NCI-H2196 (cell line): ENCODE measurements at regions not wholly inside any gene's neighbourhood (a gene's known extent, or its start where the extent isn't known, plus 50 kb on each side); places are given as distances from the start of the nearest gene placed in this dataset.

Source experiments
- DNase-seq: peaks from one replicate; lab custom pipeline; 2025; ENCODE audit not compliant: unreplicated experiment; lab: John Stamatoyannopoulos, UW

DNA sequence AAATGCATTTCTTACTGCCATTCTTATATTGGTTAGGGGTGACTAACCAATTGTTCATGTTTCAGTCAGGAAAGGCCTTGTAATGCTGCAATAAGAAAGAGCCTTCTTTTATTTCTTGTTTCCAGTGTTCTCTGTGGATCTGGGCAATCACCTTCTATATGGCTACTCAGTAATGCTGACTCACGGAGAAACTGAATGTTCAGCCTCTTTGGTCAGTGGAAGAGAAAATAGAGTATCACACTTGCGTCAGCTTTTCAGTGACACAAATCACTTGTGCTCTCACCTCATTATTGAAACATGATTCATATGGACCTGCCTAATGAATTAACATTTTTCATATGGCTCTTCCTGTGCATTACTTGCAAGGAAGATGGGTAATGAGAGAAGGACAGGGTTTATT lies 243.9 kb upstream of the POT1 start:
- no peak for DNase-seq

DNA sequence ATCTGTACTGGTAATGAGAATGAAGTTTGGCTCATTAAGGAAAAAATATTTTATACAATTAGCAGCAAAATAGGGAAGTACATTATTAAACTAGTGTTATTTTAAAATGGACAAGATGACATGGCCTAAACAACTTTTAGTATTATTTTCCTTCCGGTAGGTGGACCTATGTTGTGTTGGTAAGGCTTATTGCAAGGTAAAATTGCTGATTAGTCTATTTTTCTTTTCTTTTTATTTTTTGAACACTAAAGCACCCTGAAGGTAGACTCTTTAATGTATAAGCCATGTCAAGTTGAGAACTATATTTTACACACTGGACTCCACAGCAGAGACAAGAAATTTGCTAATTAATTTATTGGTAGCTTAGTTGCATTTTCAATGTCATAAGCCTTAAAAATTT lies 239.5 kb upstream of the POT1 start:
- DNase-seq: no peak

DNA sequence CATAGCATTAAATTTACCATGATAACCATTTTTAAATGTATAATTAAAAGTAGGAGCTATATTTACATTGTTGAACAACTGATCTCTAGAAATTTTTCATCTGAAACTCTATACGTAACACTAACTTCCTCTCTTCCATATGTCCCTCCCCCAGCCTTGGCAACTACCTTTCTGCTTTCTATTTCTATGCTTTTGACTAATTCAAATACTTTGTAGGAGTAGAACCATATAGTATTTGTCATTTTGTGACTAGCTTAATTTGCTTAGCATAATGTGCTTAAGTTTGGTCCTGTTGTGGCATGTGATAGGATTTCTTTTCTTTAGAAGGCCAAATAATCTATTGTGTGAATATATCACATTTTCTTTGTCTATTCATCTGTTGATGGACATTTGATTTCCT lies 225.3 kb upstream of the POT1 start:
- DNase-seq: no peak

DNA sequence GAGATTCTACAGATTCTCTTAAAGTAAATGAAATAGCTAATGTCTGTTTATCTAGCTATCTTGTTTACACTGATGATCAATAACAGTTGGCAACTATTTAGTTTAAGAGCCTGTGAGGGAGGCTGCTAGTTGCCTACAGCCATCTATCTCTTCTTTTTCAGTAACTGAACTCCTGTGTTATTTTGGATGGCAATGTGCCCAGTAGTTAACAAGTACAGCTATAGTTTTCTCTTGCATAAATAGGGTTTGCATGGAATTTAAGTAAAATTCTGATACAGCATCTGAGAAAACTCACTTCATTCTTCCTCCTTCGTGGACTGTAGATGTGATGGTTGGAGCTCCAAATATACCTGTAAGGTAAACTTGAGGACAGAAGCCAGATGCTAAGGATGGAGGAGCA lies 219.5 kb upstream of the POT1 start:
- DNase-seq: no peak

DNA sequence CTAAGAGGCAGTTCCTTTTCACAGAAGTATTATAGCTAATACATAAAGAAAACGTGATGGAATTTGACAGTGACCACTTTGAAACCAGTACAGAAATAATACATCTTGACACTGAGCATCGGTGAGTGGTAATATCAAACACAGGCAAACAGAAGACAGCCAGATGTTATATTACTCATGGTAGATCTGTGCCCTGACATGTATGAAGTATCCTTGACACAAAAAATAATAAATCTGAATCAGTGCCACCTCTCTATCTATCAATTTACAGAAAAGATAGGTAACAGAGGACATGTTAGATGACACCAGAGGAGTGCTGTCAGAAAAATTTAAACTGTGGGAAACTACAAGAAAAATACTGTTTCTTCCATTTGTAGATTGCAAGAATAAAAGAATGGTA lies 217.4 kb upstream of the POT1 start:
- no peak for DNase-seq

DNA sequence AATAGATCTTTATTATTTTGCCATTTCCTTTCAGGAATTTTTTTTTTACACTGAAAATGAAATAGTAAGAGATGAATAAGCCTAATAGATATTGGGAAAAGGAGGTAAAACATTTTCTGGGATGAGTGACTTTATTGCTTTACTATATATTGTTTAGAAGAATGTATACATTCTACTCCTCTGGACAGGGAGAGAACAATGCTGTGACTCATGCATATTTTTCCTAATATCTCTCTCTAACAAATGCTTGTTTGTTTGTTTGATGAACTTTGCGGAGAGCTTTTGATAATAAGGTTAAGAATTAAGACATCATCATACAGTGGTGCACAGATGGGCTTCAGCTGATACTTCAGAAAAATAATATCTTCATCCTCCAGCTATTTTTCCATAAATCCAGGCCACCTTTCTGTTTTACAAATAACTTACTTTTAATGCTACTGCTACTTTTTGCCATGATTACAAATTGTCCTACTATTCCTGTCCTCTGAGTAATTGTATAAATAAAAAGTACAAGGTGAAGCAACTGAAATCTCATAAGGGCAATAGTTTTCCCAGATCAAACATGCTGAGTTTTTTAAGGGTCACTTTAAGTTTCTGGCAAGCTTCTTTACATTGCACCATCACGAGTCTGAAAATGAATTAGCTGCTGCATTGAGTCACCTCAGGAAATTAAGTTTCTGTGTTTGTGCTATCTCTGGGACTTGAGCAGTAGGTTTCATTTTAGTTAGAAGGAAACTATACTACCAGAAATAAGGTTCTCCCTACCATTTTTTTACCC lies 207.3 kb upstream of the POT1 start:
- no peak for DNase-seq

DNA sequence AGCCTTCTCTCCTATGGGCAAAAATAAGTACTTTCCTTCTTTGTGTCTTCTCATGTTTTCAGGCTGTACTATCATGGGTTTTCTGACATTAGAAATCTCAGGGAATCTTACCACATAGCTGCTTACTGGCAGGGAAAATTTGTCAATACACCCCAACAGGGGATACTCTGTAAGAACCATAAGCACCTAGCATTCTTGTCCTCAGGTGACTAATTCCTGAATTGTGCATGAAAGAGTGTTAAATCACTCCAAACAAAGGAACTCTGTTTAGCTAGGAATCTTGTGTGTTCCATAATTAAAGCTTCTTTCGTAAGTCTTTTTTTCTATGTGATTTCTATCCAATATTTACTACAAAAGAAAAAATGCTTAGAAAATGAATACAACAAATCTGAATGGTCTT lies 206.7 kb upstream of the POT1 start:
- DNase-seq: no peak

DNA sequence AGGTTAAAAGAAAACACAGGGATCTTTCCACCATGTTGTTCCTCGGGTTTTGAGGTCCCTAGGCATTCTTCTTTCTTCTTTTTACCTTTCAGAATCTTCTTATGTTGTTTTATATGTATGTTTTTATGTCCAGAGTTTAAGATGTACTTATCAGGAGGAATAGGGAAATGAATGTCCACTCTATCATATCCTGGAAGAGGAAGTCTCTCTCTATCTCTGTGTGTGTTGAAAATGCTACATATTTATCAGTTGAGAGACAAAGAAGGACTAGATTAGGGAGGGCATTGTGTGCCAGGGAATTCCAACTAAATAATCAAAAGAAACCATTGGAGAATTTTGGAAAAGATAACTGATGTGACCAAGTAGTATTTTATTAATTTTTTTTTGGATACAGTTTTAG lies 200.5 kb upstream of the POT1 start:
- no peak for DNase-seq

DNA sequence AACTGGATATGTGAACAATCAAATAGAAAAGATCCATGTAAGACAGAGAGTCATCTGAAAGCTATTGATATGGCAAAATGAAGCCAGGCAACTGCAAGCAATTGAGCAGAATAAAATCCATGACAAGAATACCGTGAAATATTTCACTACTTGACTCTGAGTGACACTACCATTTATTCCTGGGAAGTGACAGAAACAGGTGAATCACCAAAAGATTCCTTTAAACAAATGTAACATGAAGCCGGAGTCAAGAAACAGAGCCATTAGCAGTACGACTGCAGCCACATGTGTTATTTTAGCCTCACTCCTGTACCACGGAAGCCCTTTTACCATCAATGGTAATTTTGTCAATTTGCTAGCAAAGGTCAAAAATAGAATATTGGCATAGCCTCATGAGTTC lies 197.7 kb upstream of the POT1 start:
- no peak for DNase-seq

DNA sequence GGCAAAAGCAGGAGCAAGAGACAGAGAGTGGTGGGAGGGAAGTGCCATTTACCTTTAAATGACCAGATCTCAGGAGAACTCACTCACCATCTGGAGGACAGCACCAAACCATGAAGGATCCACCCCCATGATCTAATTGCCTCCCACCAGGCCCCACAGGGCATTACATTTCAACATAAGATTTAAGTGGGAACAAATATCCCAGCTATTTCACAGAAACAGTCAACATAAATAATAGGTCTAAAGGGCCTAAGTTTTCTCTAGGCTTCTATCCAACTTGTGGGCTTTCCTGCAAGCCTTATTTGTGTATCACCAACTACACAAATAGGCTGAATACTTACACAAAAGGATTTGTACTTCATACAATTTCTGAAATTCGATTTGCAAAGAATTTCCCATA lies 196.8 kb upstream of the POT1 start:
- no peak for DNase-seq

DNA sequence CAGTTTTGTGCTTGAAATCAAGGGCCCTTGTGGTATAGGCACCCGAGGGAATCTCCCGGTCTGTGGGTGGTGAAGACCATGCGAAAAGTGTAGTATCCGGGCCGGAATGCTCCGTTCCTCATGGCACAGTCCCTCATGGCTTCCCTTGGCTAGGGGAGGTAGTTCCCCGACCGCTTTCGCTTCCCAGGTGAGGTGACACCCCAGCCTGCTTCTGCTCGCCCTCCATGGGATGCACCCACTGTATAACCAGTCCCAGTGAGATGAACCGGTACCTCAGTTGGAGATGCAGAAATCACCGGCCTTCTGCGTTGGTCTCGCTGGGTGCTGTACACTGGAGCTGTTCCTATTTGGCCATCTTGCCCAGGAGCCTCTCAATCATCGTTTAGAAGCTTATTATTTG lies 195.7 kb upstream of the POT1 start:
- no peak for DNase-seq

DNA sequence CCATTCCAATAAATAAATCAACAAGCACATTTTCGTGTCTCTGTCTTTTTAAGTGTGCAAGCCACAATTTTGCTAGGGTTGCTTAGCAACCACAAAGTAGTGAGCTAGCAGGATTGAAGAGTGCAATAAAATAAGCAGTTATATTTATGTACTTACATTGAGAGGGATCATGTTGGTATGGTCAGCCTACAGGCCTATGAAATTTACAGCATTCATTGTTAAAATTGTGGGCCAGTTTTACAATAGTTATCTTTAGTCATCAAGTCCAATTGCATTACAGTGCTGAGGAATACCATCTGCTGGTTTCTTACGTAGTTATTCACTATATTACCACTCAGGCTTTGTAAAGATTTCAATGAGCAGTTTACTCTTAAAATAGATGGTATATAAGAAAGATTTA lies 192.5 kb upstream of the POT1 start:
- DNase-seq: no peak

DNA sequence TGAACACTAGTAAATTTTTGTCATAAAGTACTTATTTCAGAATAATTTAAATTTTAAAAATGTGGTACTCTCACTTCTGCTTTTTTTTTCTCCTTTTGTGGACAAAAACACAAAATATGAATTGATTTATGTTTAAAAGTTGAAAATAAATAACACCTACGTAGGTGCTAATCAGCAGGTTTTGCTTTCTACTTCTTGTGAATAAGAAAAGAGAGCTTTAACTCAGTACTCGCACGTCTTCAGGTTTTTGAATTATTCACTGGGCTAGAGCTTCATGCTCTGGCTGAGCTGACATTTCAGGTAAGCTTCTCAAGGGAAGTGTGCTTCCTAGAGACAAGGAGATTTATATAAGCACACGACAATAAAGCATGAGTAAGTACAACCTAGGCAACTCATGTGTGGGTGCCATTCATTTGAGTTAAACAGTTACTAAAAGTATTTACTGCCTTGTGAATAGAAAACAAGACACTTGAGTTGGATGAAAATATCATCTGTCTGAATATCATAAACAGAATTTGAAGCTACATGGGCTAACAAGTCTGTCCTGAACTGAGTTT lies 190.0 kb upstream of the POT1 start:
- DNase-seq: no peak

DNA sequence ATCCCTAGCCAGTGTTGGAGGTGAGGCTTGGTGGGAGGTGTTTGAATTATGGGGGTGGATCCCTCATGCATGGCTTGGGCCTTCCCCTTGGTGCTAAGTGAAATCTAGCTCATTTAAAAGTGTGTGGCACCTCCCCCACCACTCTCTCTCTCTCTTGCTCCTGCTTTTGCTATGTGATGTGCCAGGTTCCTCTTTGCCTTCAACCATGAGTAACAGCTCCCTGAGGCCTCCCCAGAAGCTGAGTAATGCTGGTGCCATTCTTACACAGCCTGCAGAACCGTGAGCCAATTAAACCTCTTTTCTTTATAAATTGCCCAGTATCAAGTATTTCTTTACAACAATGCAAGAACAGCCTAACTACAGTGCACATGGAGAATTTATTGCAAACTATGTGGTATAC lies 188.8 kb upstream of the POT1 start:
- no peak for DNase-seq

DNA sequence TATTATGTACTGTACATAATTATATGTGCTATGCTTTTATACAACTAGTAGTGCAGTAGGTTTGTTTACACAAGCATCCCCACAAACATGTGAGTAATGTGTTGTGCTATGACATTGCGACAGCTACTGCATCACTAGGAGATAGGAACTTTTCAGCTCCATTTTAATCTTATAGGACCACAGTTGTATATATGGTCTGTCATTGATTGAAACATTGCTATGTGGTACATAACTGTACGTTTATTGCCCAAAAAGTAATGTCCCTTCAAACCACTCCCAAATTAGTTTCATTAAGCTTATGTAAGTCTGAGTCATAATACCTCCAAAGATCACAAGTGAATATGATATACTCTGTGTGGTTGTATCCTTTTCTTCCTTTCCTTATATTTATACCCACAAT lies 183.2 kb upstream of the POT1 start:
- no peak for DNase-seq

DNA sequence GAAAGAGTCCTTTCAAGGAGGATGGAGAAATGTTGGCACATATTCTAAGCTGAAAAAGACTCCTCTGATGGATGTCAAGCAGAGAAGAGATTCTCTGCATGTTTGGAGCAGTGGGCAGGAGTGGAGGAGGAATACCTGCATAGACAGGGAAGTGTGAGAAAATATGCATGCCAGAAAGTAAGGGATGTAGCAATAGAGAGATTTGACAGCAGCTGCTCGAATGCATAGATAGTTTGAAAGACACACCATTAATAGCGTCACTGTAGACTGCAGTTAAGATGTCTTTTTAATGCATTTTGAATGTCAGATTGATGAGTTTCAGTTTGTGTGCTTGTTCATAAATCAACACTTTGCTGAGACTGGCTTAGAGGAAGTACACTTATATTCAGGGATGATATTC lies 169.9 kb upstream of the POT1 start:
- DNase-seq: no peak

DNA sequence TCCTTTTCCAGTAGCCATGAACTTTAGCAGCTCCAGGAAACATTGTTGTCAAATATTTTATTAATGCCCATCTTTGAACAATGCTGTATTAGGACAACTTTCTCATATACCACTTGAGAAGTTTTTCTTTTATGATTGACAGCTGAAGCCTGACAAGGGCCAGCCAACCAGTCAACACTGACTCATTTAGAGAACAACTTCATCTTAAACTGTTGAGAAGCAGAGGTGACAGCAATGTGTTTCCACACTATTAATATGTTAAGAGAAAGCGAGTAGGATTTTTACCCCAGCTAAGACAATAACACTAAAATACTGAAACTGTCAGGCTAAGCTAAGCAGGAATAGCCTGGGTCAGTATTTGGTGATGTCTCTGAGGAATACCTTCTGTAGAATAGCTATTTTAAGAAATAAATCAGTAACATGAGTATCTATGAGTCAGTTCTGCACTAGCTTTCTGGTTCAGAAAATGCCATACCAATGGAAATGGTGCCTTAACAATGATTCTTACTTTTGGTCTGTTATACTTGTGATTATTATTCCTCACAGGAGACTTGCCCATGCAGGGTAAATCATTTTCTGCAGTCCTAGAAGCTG lies 168.8 kb upstream of the POT1 start:
- no peak for DNase-seq

DNA sequence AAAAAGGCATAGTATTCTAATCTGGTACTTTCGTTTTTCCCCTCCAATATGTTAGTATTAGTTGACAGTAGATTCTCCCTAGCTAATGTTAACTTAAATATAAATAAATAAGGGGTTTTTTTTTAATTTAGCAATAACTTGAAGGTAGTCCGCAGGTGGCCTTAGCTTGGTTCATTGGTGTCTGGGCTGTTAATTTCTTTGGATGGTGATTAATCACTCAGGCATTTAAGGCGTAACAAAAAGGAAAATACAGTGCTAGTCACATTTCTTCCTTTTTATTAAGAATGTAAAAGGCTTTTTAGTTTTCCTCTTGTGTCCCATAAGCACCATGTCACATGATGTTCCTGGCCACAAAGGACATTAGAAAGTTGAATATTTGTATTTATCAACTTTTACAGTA lies 161.0 kb upstream of the POT1 start:
- no peak for DNase-seq

DNA sequence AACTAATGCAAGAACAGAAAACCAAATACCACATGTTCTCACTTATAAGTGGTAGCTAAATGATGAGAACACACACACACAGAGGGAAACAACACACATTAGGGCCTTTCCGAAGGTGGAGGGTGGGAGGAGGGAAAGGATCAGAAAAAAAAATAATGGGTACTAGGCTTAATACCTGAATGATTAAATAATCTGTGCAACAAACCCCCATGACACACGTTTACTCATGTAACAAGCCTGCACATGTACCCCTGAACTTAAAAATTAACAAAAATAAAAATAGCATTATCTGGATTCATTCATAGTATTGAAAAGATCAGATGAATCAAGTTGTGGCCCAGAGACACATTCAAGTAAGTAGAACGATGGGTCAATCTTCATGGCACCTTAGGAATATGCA lies 159.5 kb upstream of the POT1 start:
- no peak for DNase-seq

DNA sequence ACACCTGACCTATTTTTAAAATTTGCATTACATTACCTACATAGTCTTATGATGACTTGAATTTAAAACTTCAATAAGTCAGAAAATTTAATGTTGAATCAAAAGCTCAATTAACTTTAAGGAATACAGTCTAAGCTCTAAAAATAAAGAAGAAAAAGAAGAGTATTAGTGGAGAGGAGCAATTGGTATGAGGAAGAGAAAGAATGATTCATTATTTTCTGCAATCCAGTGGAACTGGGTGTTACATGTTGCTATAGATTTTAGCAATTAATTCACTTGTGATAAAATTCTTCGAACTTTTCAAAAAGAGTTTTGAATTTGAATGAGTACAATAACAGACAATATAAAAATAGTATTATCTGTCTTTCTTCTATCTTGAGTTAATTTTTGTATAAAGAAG lies 158.9 kb upstream of the POT1 start:
- no peak for DNase-seq

DNA sequence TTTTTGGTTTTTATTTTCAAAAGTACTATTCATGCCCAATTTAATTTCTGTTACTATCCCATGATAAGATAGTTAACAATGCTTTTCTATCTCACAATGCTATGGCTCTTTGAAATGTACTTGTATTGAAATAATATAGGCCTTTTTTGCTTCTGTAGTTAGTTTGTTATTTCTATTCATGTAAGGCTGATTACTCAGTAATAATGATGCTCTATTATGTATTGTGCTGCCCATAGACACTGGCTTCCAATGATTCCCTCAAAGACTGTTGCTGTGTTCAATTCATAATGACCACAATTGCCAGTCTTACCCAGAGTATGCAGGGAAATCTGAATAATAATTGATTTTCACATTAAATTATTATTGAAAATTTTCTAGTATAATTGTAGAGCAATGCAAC lies 155.5 kb upstream of the POT1 start:
- no peak for DNase-seq

DNA sequence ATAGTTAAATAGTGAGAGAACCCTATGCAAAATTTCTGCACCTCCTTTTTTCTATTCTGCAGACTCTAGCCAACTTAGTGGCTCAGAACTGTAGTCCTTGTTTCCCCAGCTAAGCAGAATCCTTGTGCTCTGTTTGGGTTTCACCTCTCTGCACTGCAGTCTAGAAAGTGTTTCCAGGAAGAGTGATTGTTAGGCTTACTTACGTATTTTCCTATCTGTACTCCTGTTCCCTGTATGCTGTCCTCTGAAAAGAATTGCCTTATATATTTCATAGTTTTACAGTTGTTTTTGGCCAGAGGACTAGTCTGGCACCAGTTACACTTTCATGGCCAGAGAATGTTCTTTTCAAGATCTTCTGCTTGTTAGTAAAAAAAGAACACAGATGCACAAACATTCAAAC lies 154.6 kb upstream of the POT1 start:
- DNase-seq: no peak

DNA sequence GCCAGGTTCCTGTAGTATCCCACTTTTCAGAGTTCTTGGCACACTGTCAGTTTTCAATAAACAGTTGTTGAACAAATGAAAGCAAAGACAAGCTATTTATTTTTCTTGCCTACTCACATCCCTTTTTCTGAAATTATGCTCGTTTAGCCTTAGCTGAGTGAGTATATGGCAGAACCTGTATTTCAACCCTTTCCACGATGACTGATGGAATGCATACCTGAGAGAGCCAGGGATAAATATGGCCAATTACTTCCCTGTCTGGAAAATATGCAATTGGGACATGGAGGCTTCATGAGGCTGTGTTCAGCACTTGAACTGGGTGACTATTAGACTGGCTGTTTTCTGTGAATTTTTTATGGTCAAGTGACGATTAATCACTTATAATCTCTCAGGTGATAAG lies 144.5 kb upstream of the POT1 start:
- no peak for DNase-seq
